ENCODE measurements at regions not wholly inside any gene's neighbourhood (a gene's known extent, or its start where the extent isn't known, plus 50 kb on each side); places are given as distances from the start of the nearest gene placed in this dataset.
A peak's percentile ranks its signal among the peaks of the same experiment; 100 is the strongest.
"Not testable (repeated sequence)": the region's sequence is repeated elsewhere in the genome, so short reads cannot be mapped to it uniquely, and the experiment has no call there.

DNA sequence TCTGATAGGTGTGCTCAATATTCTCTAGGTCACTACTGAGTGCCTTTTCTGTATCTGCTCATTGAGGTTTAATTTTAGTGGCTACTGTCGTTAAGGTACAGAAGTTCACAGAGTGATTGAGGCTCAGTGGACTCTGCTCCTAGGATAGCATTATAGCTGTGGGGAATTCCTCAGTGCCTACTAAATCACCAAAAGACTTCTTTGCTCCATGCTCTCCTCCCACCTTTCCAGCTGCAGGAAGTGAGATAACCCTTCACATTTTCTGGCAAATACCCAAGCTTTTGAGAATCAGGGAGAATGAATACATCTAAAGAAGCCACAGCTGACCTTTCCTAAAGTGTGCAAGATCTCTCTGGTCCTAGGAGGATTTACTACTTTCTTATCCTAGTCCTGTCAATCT, 95.2 kb upstream of the FSIP2 start:
- no peak for DNase-seq

GRCh38 chr2:185644828-185645227, 93.8 kb upstream of the FSIP2 start:
- DNase-seq = peak; percentile 74 to 80

DNA sequence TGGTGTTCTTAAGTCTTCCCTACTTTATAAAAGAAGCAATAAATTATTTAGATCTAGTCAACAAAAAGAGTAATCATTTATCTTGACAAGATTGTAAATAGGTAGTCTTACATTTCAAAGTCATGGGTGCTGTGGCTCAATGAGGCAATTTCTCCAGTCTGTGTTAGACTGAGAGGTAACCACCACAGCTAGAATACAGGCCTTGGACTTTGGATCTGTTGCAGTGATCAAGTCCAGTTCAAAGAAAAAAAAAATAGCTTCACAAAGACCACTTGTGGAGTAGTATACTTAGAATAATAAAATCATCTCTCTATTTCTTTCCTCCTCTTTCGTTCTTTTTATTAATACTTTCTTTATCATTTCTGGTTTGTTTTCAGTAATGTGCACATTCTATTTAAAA, 93.1 kb upstream of the FSIP2 start:
- no peak for DNase-seq

GRCh38 chr2:185658750-185659149, 79.9 kb upstream of the FSIP2 start:
- no peak for DNase-seq

DNA sequence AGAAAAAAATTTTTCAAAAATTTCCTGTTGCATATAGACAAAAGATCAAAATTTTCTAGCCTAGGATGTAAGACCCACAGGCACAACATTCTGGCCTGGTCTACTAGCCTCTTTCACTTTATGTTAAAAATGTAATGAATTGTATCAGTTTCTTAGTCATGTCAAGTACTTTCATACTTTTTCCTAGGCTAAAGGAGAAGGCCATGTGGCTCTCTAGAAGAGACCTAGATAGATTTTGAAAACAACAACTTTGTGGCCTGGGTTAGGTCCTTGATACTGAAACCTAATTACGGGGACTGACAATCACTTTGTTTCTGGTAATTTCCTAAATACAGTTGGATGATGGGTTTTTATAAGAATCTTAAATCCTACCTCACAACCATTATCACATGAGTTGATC, 74.8 kb upstream of the FSIP2 start:
- DNase-seq = no peak

GRCh38 chr2:185664384-185664783, 74.2 kb upstream of the FSIP2 start:
- DNase-seq = no peak

DNA sequence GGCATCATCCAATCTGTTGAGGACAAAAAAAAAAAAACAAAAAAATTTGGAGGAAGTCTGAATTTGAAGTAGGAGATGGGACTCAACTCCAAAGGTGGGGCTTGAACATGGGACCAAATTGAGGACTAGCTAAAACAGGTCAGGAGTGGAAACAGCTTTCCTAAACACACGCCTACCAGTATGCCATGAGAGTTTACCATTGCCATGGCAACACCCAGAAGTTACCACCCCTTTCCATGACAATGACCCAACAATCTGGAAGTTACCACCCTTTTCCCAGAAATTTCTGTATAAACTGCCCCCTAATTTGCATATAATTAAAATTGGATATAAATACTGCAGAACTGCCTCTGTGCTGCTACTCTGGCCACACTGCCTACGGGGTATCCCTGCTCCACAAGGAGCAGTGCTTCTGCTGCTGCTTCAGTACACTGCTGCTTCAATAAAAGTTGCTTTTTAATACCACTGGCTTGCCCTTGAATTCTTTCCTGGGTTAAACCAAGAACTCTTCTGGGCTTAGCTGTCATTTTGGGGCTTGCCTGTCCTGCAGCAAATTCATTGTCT, 73.3 kb upstream of the FSIP2 start:
- DNase-seq = no peak

GRCh38 chr2:185667452-185667851, 71.2 kb upstream of the FSIP2 start:
- no peak for DNase-seq

DNA sequence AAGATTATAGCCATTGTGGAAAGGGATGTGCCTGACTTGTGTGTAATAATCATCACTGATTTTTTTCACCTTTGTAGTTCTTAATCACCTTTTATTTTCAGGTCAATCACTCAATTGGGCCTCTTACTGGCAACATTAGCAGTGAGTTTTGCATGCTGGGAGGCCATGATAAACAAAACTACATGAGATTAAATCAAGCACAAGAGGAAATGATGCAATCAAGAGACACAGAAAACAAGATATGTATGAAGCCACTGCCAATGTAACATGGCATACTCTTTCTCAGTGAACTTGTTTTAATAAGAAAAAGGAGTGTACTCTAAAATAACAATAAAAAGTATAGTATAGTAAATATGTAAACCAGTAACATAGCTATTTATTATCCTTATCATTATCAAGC, 69.9 kb upstream of the FSIP2 start:
- no peak for DNase-seq

- no peak for DNase-seq
Measured at GRCh38 chr2:185674232-185674631, 64.4 kb upstream of the FSIP2 start.

- DNase-seq = no peak
Measured at GRCh38 chr2:185676316-185676715, 62.3 kb upstream of the FSIP2 start.

GRCh38 chr2:185687001-185687400, 51.6 kb upstream of the FSIP2 start:
- DNase-seq = not testable (repeated sequence)

- DNase-seq = no peak
Measured at GRCh38 chr2:185687967-185688366, 50.6 kb upstream of the FSIP2 start.

All from right lung (tissue), 2 donors.